ENCODE measurements at regions not wholly inside any gene's neighbourhood (a gene's known extent, or its start where the extent isn't known, plus 50 kb on each side); places are given as distances from the start of the nearest gene placed in this dataset.
"Not testable (repeated sequence)": the region's sequence is repeated elsewhere in the genome, so short reads cannot be mapped to it uniquely, and the experiment has no call there.

- no peaks in the 10 kb centered on the region for H3K27me3 ChIP-seq (replicated peaks; ENCODE audit: control insufficient read depth, insufficient read depth, low read length)
- no peak overlapping the region for H3K4me3 ChIP-seq (replicated peaks; ENCODE audit: low read depth, low read length)
- H3K36me3 ChIP-seq (ENCODE audit: control insufficient read depth, insufficient read depth, low read length), result no peaks in the 10 kb centered on the region
- DNase-seq (ENCODE audit: extremely low read depth, insufficient read length), result no peak
- TF ChIP-seq, protein P1, sequence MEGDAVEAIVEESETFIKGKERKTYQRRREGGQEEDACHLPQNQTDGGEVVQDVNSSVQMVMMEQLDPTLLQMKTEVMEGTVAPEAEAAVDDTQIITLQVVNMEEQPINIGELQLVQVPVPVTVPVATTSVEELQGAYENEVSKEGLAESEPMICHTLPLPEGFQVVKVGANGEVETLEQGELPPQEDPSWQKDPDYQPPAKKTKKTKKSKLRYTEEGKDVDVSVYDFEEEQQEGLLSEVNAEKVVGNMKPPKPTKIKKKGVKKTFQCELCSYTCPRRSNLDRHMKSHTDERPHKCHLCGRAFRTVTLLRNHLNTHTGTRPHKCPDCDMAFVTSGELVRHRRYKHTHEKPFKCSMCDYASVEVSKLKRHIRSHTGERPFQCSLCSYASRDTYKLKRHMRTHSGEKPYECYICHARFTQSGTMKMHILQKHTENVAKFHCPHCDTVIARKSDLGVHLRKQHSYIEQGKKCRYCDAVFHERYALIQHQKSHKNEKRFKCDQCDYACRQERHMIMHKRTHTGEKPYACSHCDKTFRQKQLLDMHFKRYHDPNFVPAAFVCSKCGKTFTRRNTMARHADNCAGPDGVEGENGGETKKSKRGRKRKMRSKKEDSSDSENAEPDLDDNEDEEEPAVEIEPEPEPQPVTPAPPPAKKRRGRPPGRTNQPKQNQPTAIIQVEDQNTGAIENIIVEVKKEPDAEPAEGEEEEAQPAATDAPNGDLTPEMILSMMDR (IDR thresholded peaks at IDR 0.05; ENCODE audit: insufficient read depth, low read length, poor library complexity, severe bottlenecking), result no peak
Observed at GRCh38 chr4:1589098-1589497, 95.0 kb downstream of the FAM53A start.

GRCh38 chr4:1588306-1588705 is 95.8 kb downstream of the FAM53A start:
- Histone ChIP-seq H3K27me3 (replicated peaks; ENCODE audit: control insufficient read depth, insufficient read depth, low read length) (no peaks in the 10 kb centered on the region), H3K36me3 (ENCODE audit: control insufficient read depth, insufficient read depth, low read length) (no peaks in the 10 kb centered on the region), H3K4me3 (replicated peaks; ENCODE audit: low read depth, low read length) (no peak overlapping the region)
- TF ChIP-seq, protein P1 (IDR thresholded peaks at IDR 0.05; ENCODE audit: insufficient read depth, low read length, poor library complexity, severe bottlenecking), result no peak
- DNase-seq (ENCODE audit: extremely low read depth, insufficient read length), result no peak

GRCh38 chr4:1584498-1584897 is 99.6 kb downstream of the FAM53A start:
- TF ChIP-seq, protein P1 (IDR thresholded peaks at IDR 0.05; ENCODE audit: insufficient read depth, low read length, poor library complexity, severe bottlenecking), result no peak
- H3K4me3 ChIP-seq (replicated peaks; ENCODE audit: low read depth, low read length), result no peak overlapping the region
- H3K36me3 ChIP-seq (ENCODE audit: control insufficient read depth, insufficient read depth, low read length), result no peaks in the 10 kb centered on the region
- no peaks in the 10 kb centered on the region for H3K27me3 ChIP-seq (replicated peaks; ENCODE audit: control insufficient read depth, insufficient read depth, low read length)
- no peak for DNase-seq (ENCODE audit: extremely low read depth, insufficient read length)

DNA sequence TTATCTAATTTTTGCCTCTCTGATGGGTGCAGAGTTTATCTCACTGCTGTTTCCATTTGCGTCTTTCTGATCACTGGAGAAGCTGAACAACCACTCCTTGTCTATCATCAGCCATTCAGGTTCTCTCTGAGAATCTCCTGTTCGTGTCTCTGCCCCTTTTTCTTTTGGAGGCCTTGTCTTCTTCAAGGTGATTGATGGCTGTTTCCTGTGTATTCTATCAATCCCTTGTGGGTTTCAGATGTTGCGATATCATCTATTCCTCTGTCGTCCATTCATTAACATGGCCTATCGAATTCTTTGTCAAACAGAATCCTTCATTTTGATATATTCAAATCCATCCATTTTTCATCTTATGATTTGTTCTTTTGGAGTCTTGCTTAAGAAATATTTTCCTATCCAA is 100.3 kb downstream of the FAM53A start:
- no peak overlapping the region for H3K4me3 ChIP-seq (replicated peaks; ENCODE audit: low read depth, low read length)
- H3K27me3 ChIP-seq (replicated peaks; ENCODE audit: control insufficient read depth, insufficient read depth, low read length), result no peaks in the 10 kb centered on the region
- H3K36me3 ChIP-seq (ENCODE audit: control insufficient read depth, insufficient read depth, low read length), result no peaks in the 10 kb centered on the region
- TF ChIP-seq, protein P1 (IDR thresholded peaks at IDR 0.05; ENCODE audit: insufficient read depth, low read length, poor library complexity, severe bottlenecking), result no peak
- DNase-seq (ENCODE audit: extremely low read depth, insufficient read length), result no peak

DNA sequence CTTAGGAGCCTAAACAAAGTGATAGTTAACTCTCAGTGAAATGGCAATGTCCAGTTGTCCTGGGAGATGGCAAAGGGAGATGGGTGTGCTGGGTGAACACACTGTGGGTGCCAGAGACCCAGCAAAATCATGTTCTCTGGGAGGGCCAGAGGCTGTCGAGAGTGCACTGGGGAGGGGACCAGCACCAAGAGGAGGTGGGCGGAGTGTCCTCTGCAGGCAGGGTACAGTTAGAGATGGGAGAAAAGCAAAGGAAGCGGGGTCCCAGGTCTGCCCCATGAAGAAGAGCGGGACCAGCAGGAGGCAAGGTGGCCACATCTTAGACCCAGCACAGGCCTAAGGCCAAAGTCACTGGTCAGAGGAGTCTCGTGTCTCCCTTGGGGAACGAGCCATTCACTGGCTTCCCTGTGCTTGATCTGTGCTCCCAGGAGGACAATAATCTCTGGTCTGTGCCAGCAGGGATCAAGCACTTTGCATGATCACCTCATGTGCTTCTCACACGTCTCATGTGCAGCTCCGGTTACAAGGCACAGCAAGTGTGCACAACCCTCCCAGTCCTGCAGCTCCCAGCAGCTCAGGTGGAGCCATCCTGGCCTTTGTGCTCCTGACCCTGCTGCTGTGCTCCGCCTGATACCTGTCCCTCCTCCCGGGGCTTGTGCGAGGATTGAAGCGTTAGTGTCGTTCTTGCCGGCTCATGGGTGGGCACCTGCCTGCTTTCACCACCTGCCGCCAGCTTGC is 100.9 kb downstream of the FAM53A start:
- TF ChIP-seq, protein P1 (IDR thresholded peaks at IDR 0.05; ENCODE audit: insufficient read depth, low read length, poor library complexity, severe bottlenecking), result no peak
- no peak for DNase-seq (ENCODE audit: extremely low read depth, insufficient read length)
- H3K27me3 ChIP-seq (replicated peaks; ENCODE audit: control insufficient read depth, insufficient read depth, low read length), result no peaks in the 10 kb centered on the region
- no peaks in the 10 kb centered on the region for H3K36me3 ChIP-seq (ENCODE audit: control insufficient read depth, insufficient read depth, low read length)
- no peak overlapping the region for H3K4me3 ChIP-seq (replicated peaks; ENCODE audit: low read depth, low read length)

- no peaks in the 10 kb centered on the region for H3K27me3 ChIP-seq (replicated peaks; ENCODE audit: control insufficient read depth, insufficient read depth, low read length)
- no peaks in the 10 kb centered on the region for H3K36me3 ChIP-seq (ENCODE audit: control insufficient read depth, insufficient read depth, low read length)
- TF ChIP-seq, protein P1 (IDR thresholded peaks at IDR 0.05; ENCODE audit: insufficient read depth, low read length, poor library complexity, severe bottlenecking), result no peak
- DNase-seq (ENCODE audit: extremely low read depth, insufficient read length), result no peak
- H3K4me3 ChIP-seq (replicated peaks; ENCODE audit: low read depth, low read length), result no peak overlapping the region
Observed at GRCh38 chr4:1582227-1582626, 101.9 kb downstream of the FAM53A start.

- DNase-seq (ENCODE audit: extremely low read depth, insufficient read length), result peak; percentile 89
Observed at GRCh38 chr4:1581164-1581894, 102.8 kb downstream of the FAM53A start.

DNA sequence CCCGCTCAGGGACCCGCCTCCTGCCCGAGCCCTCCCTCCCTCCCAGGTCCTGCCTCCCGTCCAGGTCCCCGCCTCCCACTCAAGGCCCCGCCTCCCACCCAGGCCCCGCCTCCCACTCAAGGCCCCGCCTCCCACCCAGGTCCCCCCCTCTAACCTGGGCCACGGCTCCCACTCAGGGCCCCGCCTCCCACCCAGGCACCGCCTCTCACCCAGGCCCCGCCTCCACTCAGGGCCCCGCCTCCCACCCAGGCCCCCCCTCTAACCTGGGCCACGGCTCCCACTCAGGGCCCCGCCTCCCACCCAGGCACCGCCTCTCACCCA is 103.5 kb downstream of the FAM53A start:
- not testable (repeated sequence) for H3K36me3 ChIP-seq (ENCODE audit: control insufficient read depth, insufficient read depth, low read length); DNase-seq (ENCODE audit: extremely low read depth, insufficient read length); H3K27me3 ChIP-seq (replicated peaks; ENCODE audit: control insufficient read depth, insufficient read depth, low read length); H3K4me3 ChIP-seq (replicated peaks; ENCODE audit: low read depth, low read length)

More at GRCh38 chr4:1581164-1581894, 102.8 kb downstream of the FAM53A start:
- H3K4me3 ChIP-seq (replicated peaks; ENCODE audit: low read depth, low read length); H3K27me3 ChIP-seq (replicated peaks; ENCODE audit: control insufficient read depth, insufficient read depth, low read length); H3K36me3 ChIP-seq (ENCODE audit: control insufficient read depth, insufficient read depth, low read length): not testable (repeated sequence)
